ENCODE measurements at regions not wholly inside any gene's neighbourhood (a gene's known extent, or its start where the extent isn't known, plus 50 kb on each side); places are given as distances from the start of the nearest gene placed in this dataset.

DNA sequence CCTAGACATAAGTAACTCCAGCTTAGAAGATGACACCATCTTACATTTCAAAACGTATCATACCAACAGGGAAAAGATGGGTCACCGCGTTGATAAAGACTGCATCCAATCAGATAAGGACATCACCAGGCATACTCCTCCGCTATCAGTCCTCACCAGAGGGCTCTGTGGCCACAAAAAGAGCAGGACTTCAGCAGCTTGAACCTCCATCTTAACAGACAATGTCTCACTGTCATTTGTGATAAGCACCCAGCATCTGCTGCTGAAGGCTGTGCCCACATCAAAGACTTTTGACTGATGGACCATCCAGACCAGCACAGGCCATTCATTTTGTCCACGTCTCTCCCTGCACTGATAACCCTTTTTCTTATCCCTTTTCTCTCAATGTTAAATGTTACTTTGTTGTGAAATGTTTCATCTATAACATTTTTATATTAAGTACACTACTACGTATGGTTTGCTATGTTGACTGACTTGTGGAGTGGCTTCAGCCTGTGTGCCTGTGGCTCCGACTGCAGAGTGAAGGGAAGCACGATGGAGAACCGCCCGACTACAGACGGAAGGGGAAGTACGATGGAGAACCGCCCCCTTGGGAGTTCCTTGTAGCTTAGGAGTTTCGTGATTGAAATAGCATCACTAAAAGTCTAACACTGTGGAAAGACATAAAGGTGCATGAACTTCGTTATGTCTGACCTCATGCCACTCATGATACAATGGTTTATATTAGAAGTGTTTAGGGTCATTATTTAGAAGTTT, 595.4 kb upstream of the AGA start:
- TF ChIP-seq, protein P1, sequence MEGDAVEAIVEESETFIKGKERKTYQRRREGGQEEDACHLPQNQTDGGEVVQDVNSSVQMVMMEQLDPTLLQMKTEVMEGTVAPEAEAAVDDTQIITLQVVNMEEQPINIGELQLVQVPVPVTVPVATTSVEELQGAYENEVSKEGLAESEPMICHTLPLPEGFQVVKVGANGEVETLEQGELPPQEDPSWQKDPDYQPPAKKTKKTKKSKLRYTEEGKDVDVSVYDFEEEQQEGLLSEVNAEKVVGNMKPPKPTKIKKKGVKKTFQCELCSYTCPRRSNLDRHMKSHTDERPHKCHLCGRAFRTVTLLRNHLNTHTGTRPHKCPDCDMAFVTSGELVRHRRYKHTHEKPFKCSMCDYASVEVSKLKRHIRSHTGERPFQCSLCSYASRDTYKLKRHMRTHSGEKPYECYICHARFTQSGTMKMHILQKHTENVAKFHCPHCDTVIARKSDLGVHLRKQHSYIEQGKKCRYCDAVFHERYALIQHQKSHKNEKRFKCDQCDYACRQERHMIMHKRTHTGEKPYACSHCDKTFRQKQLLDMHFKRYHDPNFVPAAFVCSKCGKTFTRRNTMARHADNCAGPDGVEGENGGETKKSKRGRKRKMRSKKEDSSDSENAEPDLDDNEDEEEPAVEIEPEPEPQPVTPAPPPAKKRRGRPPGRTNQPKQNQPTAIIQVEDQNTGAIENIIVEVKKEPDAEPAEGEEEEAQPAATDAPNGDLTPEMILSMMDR (IDR thresholded peaks at IDR 0.05 in 8 of 11, conservative IDR thresholded peaks at IDR 0.05 in 3 of 11), result no peak
- TF ChIP-seq POLR2A (IDR thresholded peaks at IDR 0.05), result no peak
- TF ChIP-seq POLR2AphosphoS5 (IDR thresholded peaks at IDR 0.05), result no peak
